Peyer's patch (tissue), 4 donors: ENCODE measurements at regions not wholly inside any gene's neighbourhood (a gene's known extent, or its start where the extent isn't known, plus 50 kb on each side); places are given as distances from the start of the nearest gene placed in this dataset.

Source experiments
- DNase-seq, 3 donors: peaks; one replicate each; pipeline ENCODE4 v3.0.0-alpha.2; 2017 to 2019
- H3K27ac ChIP-seq, 4 donors: fragments of 200-600 bp; sonication (generic); one replicate each; pipeline ENCODE4 v1.5.1; 2016 to 2019
- H3K27me3 ChIP-seq, 2 donors: fragments of 200-600 bp; sonication (generic); one replicate each; pipeline ENCODE4 v1.5.1; 2019
- H3K36me3 ChIP-seq, 3 donors: fragments of 200-600 bp; sonication (generic); one replicate each; pipeline ENCODE4 v1.5.1; 2016 to 2019
- H3K4me1 ChIP-seq, 4 donors: fragments of 200-600 bp; sonication (generic); one replicate each; pipeline ENCODE4 v1.5.1; 2016 to 2019
- H3K4me3 ChIP-seq, 4 donors: fragments of 200-600 bp; sonication (generic); 1 replicate in 3 of 4; 2 replicates in 1 of 4; pipeline ENCODE4 v1.5.1; 2016 to 2019; ENCODE audit warnings: mild to moderate bottlenecking in 1 of 4
- H3K9me3 ChIP-seq, 4 donors: fragments of 200-600 bp; sonication (generic); one replicate each; pipeline ENCODE4 v1.5.1; 2016 to 2019; ENCODE audit warnings: mild to moderate bottlenecking in 1 of 4
- CTCF ChIP-seq, 6 experiments: fragments of 450-650 bp in 4 of 6; fragments of 200-600 bp in 2 of 6; sonication (generic) in 1 of 6; IDR thresholded peaks; one replicate each; pipeline ENCODE4 v1.5.1; 2017 to 2019; ENCODE audit warnings: antibody characterized with exemption in 6 of 6, mild to moderate bottlenecking in 3 of 6, moderate library complexity in 1 of 6
- POLR2A ChIP-seq, 2 donors: fragments of 450-650 bp; IDR thresholded peaks; one replicate each; pipeline ENCODE4 v1.5.1; 2017; ENCODE audit warnings: antibody characterized with exemption in 2 of 2, mild to moderate bottlenecking in 2 of 2, moderate library complexity in 2 of 2

- H3K4me1 ChIP-seq, result no peaks in the 10 kb centered on the region
- no peak overlapping the region for H3K27ac ChIP-seq
- H3K36me3 ChIP-seq, result no peaks in the 10 kb centered on the region
- H3K4me3 ChIP-seq, result no peak overlapping the region
- no peaks in the 10 kb centered on the region for H3K9me3 ChIP-seq
- H3K27me3 ChIP-seq, result no peaks in the 10 kb centered on the region
- no peak for DNase-seq
- no peak for TF ChIP-seq POLR2A (IDR thresholded peaks at IDR 0.05)
- TF ChIP-seq CTCF (IDR thresholded peaks at IDR 0.05), result no peak
Measured at GRCh38 chr2:103169861-103170260, 408.0 kb downstream of the TMEM182 start.

- H3K27me3 ChIP-seq, result no peaks in the 10 kb centered on the region
- H3K27ac ChIP-seq, result no peak overlapping the region
- no peaks in the 10 kb centered on the region for H3K4me1 ChIP-seq
- no peaks in the 10 kb centered on the region for H3K9me3 ChIP-seq
- DNase-seq, result no peak
- no peak overlapping the region for H3K4me3 ChIP-seq
- TF ChIP-seq POLR2A (IDR thresholded peaks at IDR 0.05), result no peak
- no peak for TF ChIP-seq CTCF (IDR thresholded peaks at IDR 0.05)
- H3K36me3 ChIP-seq, result no peaks in the 10 kb centered on the region
Measured at GRCh38 chr2:103172821-103173220, 411.0 kb downstream of the TMEM182 start.

GRCh38 chr2:103174711-103175110, 412.9 kb downstream of the TMEM182 start:
- TF ChIP-seq POLR2A (IDR thresholded peaks at IDR 0.05) (no peak), CTCF (IDR thresholded peaks at IDR 0.05) (no peak)
- no peaks in the 10 kb centered on the region for H3K9me3 ChIP-seq
- H3K27me3 ChIP-seq, result no peaks in the 10 kb centered on the region
- H3K4me3 ChIP-seq, result no peak overlapping the region
- H3K27ac ChIP-seq, result no peak overlapping the region
- no peaks in the 10 kb centered on the region for H3K4me1 ChIP-seq
- no peak for DNase-seq
- H3K36me3 ChIP-seq, result no peaks in the 10 kb centered on the region

- H3K27ac ChIP-seq, result no peak overlapping the region
- H3K36me3 ChIP-seq, result no peaks in the 10 kb centered on the region
- DNase-seq, result no peak
- H3K4me1 ChIP-seq, result no peaks in the 10 kb centered on the region
- no peak overlapping the region for H3K4me3 ChIP-seq
- no peak for TF ChIP-seq POLR2A (IDR thresholded peaks at IDR 0.05)
- no peaks in the 10 kb centered on the region for H3K9me3 ChIP-seq
- H3K27me3 ChIP-seq, result no peaks in the 10 kb centered on the region
Measured at GRCh38 chr2:103176294-103176915, 414.6 kb downstream of the TMEM182 start.

- Histone ChIP-seq H3K27me3 (no peaks in the 10 kb centered on the region), H3K36me3 (no peaks in the 10 kb centered on the region), H3K4me3 (no peak overlapping the region), H3K4me1 (no peaks in the 10 kb centered on the region), H3K27ac (no peak overlapping the region), H3K9me3 (no peaks in the 10 kb centered on the region)
- DNase-seq, result no peak
- no peak for TF ChIP-seq CTCF (IDR thresholded peaks at IDR 0.05)
- TF ChIP-seq POLR2A (IDR thresholded peaks at IDR 0.05), result no peak
Measured at GRCh38 chr2:103179798-103180197, 418.0 kb downstream of the TMEM182 start.

GRCh38 chr2:103183061-103183460, 421.2 kb downstream of the TMEM182 start:
- DNase-seq, result no peak
- Histone ChIP-seq H3K36me3 (no peaks in the 10 kb centered on the region), H3K27me3 (no peaks in the 10 kb centered on the region), H3K27ac (no peak overlapping the region), H3K4me1 (no peaks in the 10 kb centered on the region), H3K9me3 (no peaks in the 10 kb centered on the region), H3K4me3 (no peak overlapping the region)
- TF ChIP-seq POLR2A (IDR thresholded peaks at IDR 0.05) (no peak), CTCF (IDR thresholded peaks at IDR 0.05) (no peak)
